Renal pelvis (tissue), 1 donor: ENCODE measurements at regions not wholly inside any gene's neighbourhood (a gene's known extent, or its start where the extent isn't known, plus 50 kb on each side); places are given as distances from the start of the nearest gene placed in this dataset.
"Not testable (repeated sequence)": the region's sequence is repeated elsewhere in the genome, so short reads cannot be mapped to it uniquely, and the experiment has no call there.

ENCODE experiments used
- DNase-seq: peaks from one replicate; pipeline ENCODE4 v3.0.0-alpha.2; 2013

GRCh38 chr3:182626484-182627467, 166.5 kb upstream of the ATP11B start:
- DNase-seq, result no peak

GRCh38 chr3:182628531-182628930, 164.8 kb upstream of the ATP11B start:
- no peak for DNase-seq

GRCh38 chr3:182629521-182629920, 163.8 kb upstream of the ATP11B start:
- DNase-seq, result no peak

- DNase-seq, result no peak
Measured at GRCh38 chr3:182631183-182632076, 161.9 kb upstream of the ATP11B start.

- DNase-seq, result no peak
Measured at GRCh38 chr3:182632077-182632393, 161.3 kb upstream of the ATP11B start.

GRCh38 chr3:182633186-182633585, 160.1 kb upstream of the ATP11B start:
- DNase-seq, result no peak

GRCh38 chr3:182636646-182637045, 156.7 kb upstream of the ATP11B start:
- no peak for DNase-seq

GRCh38 chr3:182637350-182638110, 155.8 kb upstream of the ATP11B start:
- DNase-seq, result no peak

- no peak for DNase-seq
Measured at GRCh38 chr3:182644013-182644412, 149.3 kb upstream of the ATP11B start.

- no peak for DNase-seq
Measured at GRCh38 chr3:182644790-182645433, 148.4 kb upstream of the ATP11B start.

- DNase-seq, result no peak
Measured at GRCh38 chr3:182650568-182651128, 142.7 kb upstream of the ATP11B start.

- DNase-seq, result no peak
Measured at GRCh38 chr3:182651461-182651860, 141.8 kb upstream of the ATP11B start.

- not testable (repeated sequence) for DNase-seq
Measured at GRCh38 chr3:182653065-182653464, 140.2 kb upstream of the ATP11B start.

GRCh38 chr3:182668541-182668940, 124.8 kb upstream of the ATP11B start:
- DNase-seq, result no peak

GRCh38 chr3:182668974-182669373, 124.3 kb upstream of the ATP11B start:
- no peak for DNase-seq

GRCh38 chr3:182671541-182671940, 121.8 kb upstream of the ATP11B start:
- DNase-seq, result no peak

- DNase-seq, result no peak
Measured at GRCh38 chr3:182671942-182672341, 121.4 kb upstream of the ATP11B start.

GRCh38 chr3:182673336-182673735, 120.0 kb upstream of the ATP11B start:
- DNase-seq, result no peak

- DNase-seq, result peak; percentile 44
Measured at GRCh38 chr3:182682263-182683241, 110.8 kb upstream of the ATP11B start.

- DNase-seq, result peak; percentile 77
Measured at GRCh38 chr3:182683453-182683852, 109.9 kb upstream of the ATP11B start.
